A673 (cell line): ENCODE measurements at regions not wholly inside any gene's neighbourhood (a gene's known extent, or its start where the extent isn't known, plus 50 kb on each side); places are given as distances from the start of the nearest gene placed in this dataset.

ENCODE experiments used
- BruUV-seq: library from RNA; stranded (reverse); fragments of 400-500 nt; replicated peaks from 2 replicates; lab custom pipeline; 2021; lab: Mats Ljungman, UMichigan
- CTCF ChIA-PET: fragments of 300-600 bp; sonication (Branson Sonifier 250); formaldehyde crosslinking; loops from one replicate; lab custom pipeline; 2022; ENCODE audit warnings: antibody characterized with exemption; lab: Charles Lee
- POLR2A ChIA-PET: fragments of 300-600 bp; sonication (Branson Sonifier 250); formaldehyde crosslinking; loops from one replicate; lab custom pipeline; 2022; ENCODE audit warnings: antibody characterized with exemption; ENCODE audit not compliant: low non-redundant PET; lab: Charles Lee
- DNase-seq: peaks from one replicate; pipeline ENCODE4 v3.0.0-alpha.2; 2015; ENCODE audit warnings: low spot score
- H3K27ac ChIP-seq: fragments of 200-600 bp; sonication (generic); 2 replicates; pipeline ENCODE4 v1.5.1; 2016; ENCODE audit warnings: mixed run types, low read depth, mild to moderate bottlenecking, mixed read lengths, antibody characterized with exemption, low read length; ENCODE audit not compliant: poor library complexity, severe bottlenecking
- H3K27me3 ChIP-seq: fragments of 200-600 bp; sonication (generic); replicated peaks from 2 replicates; pipeline ENCODE4 v1.6.1; 2017; ENCODE audit warnings: mixed run types, low read depth, mild to moderate bottlenecking, mixed read lengths, antibody characterized with exemption, low read length; ENCODE audit not compliant: insufficient read depth, poor library complexity
- H3K36me3 ChIP-seq: fragments of 200-600 bp; sonication (generic); 2 replicates; pipeline ENCODE4 v1.6.1; 2016; ENCODE audit warnings: mixed run types, mild to moderate bottlenecking, mixed read lengths, antibody characterized with exemption, low read length; ENCODE audit not compliant: insufficient read depth, poor library complexity, severe bottlenecking
- H3K4me1 ChIP-seq: fragments of 200-600 bp; sonication (generic); 2 replicates; pipeline ENCODE4 v1.6.1; 2017; ENCODE audit warnings: mixed run types, mild to moderate bottlenecking, mixed read lengths, antibody characterized with exemption, low read length; ENCODE audit not compliant: insufficient read depth, poor library complexity, severe bottlenecking
- H3K4me3 ChIP-seq: fragments of 200-600 bp; sonication (generic); 2 replicates; pipeline ENCODE4 v1.5.1; 2016; ENCODE audit warnings: low read depth, mixed run types, mild to moderate bottlenecking, mixed read lengths, low read length; ENCODE audit not compliant: poor library complexity, severe bottlenecking
- H3K9me3 ChIP-seq: fragments of 200-600 bp; sonication (generic); 2 replicates; pipeline ENCODE4 v1.6.1; 2016; ENCODE audit warnings: mixed run types, low read depth, mild to moderate bottlenecking, mixed read lengths, antibody characterized with exemption, low read length; ENCODE audit not compliant: poor library complexity, severe bottlenecking
- EZH2 ChIP-seq: fragments of 200-600 bp; sonication (generic); IDR thresholded peaks from 2 replicates; pipeline ENCODE4 v1.6.1; 2017; ENCODE audit warnings: borderline replicate concordance, low read depth, mild to moderate bottlenecking, mixed read lengths, antibody characterized with exemption, low read length; ENCODE audit not compliant: poor library complexity, severe bottlenecking
- intact Hi-C: fragments of 100-400 bp; cut with micrococcal nuclease; formaldehyde crosslinking; loops from one replicate; pipeline ENCODE4 v1.10.0; 2022; ENCODE audit not compliant: unreplicated experiment
- TF ChIP-seq, protein P1 (sequence below): fragments of 300-800, 200-600 bp; sonication (generic); conservative IDR thresholded peaks from 2 replicates; pipeline ENCODE4 v1.5.1; 2017; ENCODE audit warnings: low read depth, mild to moderate bottlenecking, antibody characterized with exemption, low read length, moderate library complexity, mixed read lengths

DNA sequence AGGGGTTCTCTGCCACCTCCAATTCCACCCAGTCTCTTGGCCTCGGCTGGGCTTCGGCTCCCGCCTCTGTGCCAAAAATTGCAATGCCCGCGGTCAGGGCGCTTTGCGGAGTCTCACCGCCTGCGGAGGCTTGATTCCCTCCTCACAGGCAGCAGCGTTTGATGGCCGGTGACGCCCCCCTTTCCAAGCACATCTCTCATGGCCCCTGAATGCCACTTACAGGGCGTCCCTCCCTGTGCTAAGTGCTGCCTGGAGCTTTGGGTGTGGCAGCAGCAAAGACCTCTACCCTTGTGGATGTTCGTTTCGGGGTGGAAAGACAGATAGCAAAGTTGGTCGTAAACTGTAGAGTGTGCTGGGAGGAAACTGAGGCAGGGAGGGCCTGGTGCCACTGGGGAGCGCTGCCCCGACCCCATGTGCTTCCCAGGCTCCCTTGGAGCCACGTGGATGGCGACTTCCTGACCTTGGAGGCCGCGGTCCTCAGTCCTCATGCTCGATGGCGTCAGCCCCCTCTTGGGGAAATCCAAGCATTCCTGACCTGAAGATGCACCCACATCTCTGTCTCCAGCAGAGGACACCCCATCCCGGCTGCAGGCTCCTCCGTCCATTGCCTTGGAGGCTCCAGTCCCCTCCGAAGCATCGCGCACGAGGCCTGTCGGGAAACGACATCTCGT is 249.2 kb upstream of the IRX4 start:
- POLR2A ChIA-PET = no interaction called here

DNA sequence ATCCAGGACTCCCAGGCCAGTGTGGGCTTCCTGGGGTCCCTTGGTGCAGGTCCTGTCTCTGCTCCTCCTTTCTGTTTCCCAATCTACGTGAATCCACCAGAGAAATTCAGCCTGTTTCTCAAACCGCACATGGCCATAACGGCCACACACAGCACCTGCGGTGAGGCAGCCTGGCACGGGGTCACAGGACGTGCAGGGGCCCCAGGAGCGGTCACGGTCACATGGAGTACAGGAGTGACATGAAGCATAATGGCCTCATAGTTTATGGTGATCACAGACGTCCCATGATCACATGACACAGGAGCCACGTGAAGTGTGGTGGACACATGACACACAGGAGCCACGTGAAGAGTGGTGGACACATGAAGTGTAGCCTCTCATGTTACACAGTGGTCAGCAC is 248.5 kb upstream of the IRX4 start:
- no TSS peak for BruUV-seq
- intact Hi-C loops = no loop called here
- Histone ChIP-seq H3K36me3 (no peaks in the 10 kb centered on the region), H3K4me3 (no peak overlapping the region), H3K27me3 (peaks cover 19% of the 10 kb centered on the region), H3K9me3 (no peaks in the 10 kb centered on the region), H3K27ac (no peak overlapping the region), H3K4me1 (no peaks in the 10 kb centered on the region)
- TF ChIP-seq, protein P1, sequence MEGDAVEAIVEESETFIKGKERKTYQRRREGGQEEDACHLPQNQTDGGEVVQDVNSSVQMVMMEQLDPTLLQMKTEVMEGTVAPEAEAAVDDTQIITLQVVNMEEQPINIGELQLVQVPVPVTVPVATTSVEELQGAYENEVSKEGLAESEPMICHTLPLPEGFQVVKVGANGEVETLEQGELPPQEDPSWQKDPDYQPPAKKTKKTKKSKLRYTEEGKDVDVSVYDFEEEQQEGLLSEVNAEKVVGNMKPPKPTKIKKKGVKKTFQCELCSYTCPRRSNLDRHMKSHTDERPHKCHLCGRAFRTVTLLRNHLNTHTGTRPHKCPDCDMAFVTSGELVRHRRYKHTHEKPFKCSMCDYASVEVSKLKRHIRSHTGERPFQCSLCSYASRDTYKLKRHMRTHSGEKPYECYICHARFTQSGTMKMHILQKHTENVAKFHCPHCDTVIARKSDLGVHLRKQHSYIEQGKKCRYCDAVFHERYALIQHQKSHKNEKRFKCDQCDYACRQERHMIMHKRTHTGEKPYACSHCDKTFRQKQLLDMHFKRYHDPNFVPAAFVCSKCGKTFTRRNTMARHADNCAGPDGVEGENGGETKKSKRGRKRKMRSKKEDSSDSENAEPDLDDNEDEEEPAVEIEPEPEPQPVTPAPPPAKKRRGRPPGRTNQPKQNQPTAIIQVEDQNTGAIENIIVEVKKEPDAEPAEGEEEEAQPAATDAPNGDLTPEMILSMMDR = no peak
- no peak for TF ChIP-seq EZH2
- no peak for DNase-seq
- POLR2A ChIA-PET = no interaction called here
- CTCF ChIA-PET = no interaction called here

More for the DNA sequence above, 249.2 kb upstream of the IRX4 start:
- no peak for TF ChIP-seq EZH2
- TF ChIP-seq, protein P1 = no peak
- DNase-seq = no peak
- BruUV-seq = no TSS peak
- Histone ChIP-seq H3K9me3 (no peaks in the 10 kb centered on the region), H3K27ac (no peak overlapping the region), H3K4me1 (no peaks in the 10 kb centered on the region), H3K27me3 (peaks cover 19% of the 10 kb centered on the region), H3K4me3 (no peak overlapping the region), H3K36me3 (no peaks in the 10 kb centered on the region)
- CTCF ChIA-PET = no interaction called here
- intact Hi-C loops = no loop called here

DNA sequence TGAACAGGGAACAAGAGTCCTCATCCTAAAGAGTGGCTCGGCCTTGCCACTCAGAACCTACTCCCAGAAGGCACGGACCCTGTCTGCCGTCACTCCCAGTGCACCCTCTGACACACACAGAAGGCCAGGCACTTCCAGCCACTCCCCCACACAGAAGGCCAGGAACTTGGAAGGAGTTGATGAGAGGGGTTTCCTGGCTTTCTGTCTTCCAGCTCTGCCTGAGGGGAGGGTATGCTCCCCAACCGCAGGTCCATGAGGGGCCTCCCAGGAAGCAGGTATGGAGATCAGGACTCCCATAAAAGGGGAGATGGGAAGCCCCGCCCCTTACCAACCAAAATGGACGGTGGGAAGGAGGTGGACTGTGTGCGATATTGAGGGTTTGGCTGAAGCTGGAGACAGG is 247.6 kb upstream of the IRX4 start:
- no peak for DNase-seq
- ChIA-PET CTCF (no interaction called here), POLR2A (no interaction called here)
- Histone ChIP-seq H3K4me3 (no peak overlapping the region), H3K36me3 (no peaks in the 10 kb centered on the region), H3K27ac (no peak overlapping the region), H3K27me3 (peaks cover 19% of the 10 kb centered on the region), H3K4me1 (no peaks in the 10 kb centered on the region), H3K9me3 (no peaks in the 10 kb centered on the region)
- BruUV-seq = no TSS peak
- TF ChIP-seq, protein P1 = no peak
- TF ChIP-seq EZH2 = no peak
- intact Hi-C loops = no loop called here
